ENCODE measurements at regions not wholly inside any gene's neighbourhood (a gene's known extent, or its start where the extent isn't known, plus 50 kb on each side); places are given as distances from the start of the nearest gene placed in this dataset.

- TF ChIP-seq RORA (CRISPR knock-in tag; IDR thresholded peaks at IDR 0.05), result no peak
- TF ChIP-seq ZNF724P (CRISPR knock-in tag; IDR thresholded peaks at IDR 0.05; ENCODE audit: borderline replicate concordance), result no peak
- TF ChIP-seq, protein P1, sequence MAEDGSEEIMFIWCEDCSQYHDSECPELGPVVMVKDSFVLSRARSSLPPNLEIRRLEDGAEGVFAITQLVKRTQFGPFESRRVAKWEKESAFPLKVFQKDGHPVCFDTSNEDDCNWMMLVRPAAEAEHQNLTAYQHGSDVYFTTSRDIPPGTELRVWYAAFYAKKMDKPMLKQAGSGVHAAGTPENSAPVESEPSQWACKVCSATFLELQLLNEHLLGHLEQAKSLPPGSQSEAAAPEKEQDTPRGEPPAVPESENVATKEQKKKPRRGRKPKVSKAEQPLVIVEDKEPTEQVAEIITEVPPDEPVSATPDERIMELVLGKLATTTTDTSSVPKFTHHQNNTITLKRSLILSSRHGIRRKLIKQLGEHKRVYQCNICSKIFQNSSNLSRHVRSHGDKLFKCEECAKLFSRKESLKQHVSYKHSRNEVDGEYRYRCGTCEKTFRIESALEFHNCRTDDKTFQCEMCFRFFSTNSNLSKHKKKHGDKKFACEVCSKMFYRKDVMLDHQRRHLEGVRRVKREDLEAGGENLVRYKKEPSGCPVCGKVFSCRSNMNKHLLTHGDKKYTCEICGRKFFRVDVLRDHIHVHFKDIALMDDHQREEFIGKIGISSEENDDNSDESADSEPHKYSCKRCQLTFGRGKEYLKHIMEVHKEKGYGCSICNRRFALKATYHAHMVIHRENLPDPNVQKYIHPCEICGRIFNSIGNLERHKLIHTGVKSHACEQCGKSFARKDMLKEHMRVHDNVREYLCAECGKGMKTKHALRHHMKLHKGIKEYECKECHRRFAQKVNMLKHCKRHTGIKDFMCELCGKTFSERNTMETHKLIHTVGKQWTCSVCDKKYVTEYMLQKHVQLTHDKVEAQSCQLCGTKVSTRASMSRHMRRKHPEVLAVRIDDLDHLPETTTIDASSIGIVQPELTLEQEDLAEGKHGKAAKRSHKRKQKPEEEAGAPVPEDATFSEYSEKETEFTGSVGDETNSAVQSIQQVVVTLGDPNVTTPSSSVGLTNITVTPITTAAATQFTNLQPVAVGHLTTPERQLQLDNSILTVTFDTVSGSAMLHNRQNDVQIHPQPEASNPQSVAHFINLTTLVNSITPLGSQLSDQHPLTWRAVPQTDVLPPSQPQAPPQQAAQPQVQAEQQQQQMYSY (CRISPR knock-in tag; IDR thresholded peaks at IDR 0.05), result no peak
- peak; percentile 54; the same call in 1 of the 2 replicates for TF ChIP-seq ZNF549 (CRISPR knock-in tag; IDR thresholded peaks at IDR 0.05)
- no peak for TF ChIP-seq HNRNPH1 (optimal IDR thresholded peaks at IDR 0.05; ENCODE audit: low read depth, low read length)
- no peak for TF ChIP-seq ZNF703 (CRISPR knock-in tag; IDR thresholded peaks at IDR 0.05; ENCODE audit: borderline replicate concordance)
- no peak for TF ChIP-seq ZXDC (CRISPR knock-in tag; IDR thresholded peaks at IDR 0.05)
- no peak for TF ChIP-seq STAG1 (CRISPR knock-in tag; IDR thresholded peaks at IDR 0.05)
- no peak for TF ChIP-seq AKNA (CRISPR knock-in tag; IDR thresholded peaks at IDR 0.05; ENCODE audit: borderline replicate concordance)
- TF ChIP-seq ZBTB7A (CRISPR knock-in tag; IDR thresholded peaks at IDR 0.05), result no peak
- TF ChIP-seq ZNF33A (CRISPR knock-in tag; IDR thresholded peaks at IDR 0.05; ENCODE audit: borderline replicate concordance), result no peak
- no peak for TF ChIP-seq ZNF205 (CRISPR knock-in tag; IDR thresholded peaks at IDR 0.05)
- no peak for TF ChIP-seq ZUFSP (CRISPR knock-in tag; IDR thresholded peaks at IDR 0.05; ENCODE audit: borderline replicate concordance)
- no peak for TF ChIP-seq ATF1 (CRISPR knock-in tag; IDR thresholded peaks at IDR 0.05)
Measured at GRCh38 chr14:51575349-51576116, 76.2 kb upstream of the FRMD6 start (continued).

Data from HepG2 (cell line).